Stimulated activated CD8-positive, alpha-beta memory T cell treated with anti-CD3 and anti-CD28 coated beads, Interleukin-12 subunit alpha, Interleukin-12 subunit beta, amount 100 ng/mL, for 24 hours (primary cell): ENCODE measurements at regions not wholly inside any gene's neighbourhood (a gene's known extent, or its start where the extent isn't known, plus 50 kb on each side); places are given as distances from the start of the nearest gene placed in this dataset.

Source experiments
- DNase-seq: peaks from one replicate; pipeline ENCODE4 v3.0.0-alpha.2; 2020; ENCODE audit errors: extremely low read depth

DNA sequence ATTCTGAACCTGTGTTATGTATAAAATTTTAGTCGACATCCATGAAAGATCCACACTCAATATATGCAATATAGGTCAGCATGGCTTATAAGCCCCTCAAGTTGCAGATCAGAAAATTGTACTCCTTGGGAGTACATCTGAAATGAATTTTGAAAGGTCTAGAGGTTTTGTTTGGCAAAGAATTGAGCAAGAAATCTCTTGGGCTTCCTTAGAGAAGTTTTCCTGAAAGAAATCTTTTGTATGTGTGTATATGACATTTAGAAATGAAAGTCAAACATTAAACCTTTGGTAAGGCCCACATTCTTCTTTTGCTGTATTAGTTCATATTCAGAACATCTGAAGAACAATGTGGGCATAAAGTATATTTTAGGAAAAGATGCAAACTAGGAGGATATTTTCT, 1006.6 kb downstream of the NAALADL2 start:
- no peak for DNase-seq

DNA sequence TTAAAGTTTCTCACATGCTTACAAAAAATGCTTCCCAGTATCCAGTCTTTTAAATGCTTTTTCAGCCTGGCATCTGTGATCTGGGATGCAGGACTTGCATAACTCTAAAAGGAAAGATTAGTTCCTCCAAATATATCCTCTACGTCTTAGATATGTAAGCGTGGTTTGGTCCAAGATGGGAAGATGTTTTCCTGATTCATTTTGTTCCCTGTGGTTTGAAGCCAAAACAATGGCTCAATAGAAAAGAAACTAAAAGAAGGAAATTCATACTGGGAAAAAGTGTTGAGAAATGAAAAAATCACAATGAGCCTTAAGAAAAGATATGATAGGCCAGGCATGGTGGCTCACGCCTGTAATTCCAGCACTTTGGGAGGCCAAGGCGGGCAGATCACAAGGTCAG, 1002.8 kb downstream of the NAALADL2 start:
- no peak for DNase-seq
